ENCODE measurements at regions not wholly inside any gene's neighbourhood (a gene's known extent, or its start where the extent isn't known, plus 50 kb on each side); places are given as distances from the start of the nearest gene placed in this dataset.

GRCh38 chr5:96602776-96603175, 59.4 kb upstream of the CAST start:
- TF ChIP-seq CTCF (IDR thresholded peaks at IDR 0.05; ENCODE audit: borderline replicate concordance, insufficient read depth, low read depth, low read length): no peak
- no peak overlapping the region for H3K4me3 ChIP-seq (ENCODE audit: low read depth, low read length)

- no peak for TF ChIP-seq CTCF (IDR thresholded peaks at IDR 0.05; ENCODE audit: borderline replicate concordance, insufficient read depth, low read depth, low read length)
- H3K4me3 ChIP-seq (ENCODE audit: low read depth, low read length): no peak overlapping the region
Observed at GRCh38 chr5:96605144-96605837, 56.9 kb upstream of the CAST start.

- TF ChIP-seq CTCF (IDR thresholded peaks at IDR 0.05; ENCODE audit: borderline replicate concordance, insufficient read depth, low read depth, low read length): no peak
- H3K4me3 ChIP-seq (ENCODE audit: low read depth, low read length): no peak overlapping the region
Observed at GRCh38 chr5:96609369-96609768, 52.8 kb upstream of the CAST start.

- no peak overlapping the region for H3K4me3 ChIP-seq (ENCODE audit: low read depth, low read length)
- TF ChIP-seq CTCF (IDR thresholded peaks at IDR 0.05; ENCODE audit: borderline replicate concordance, insufficient read depth, low read depth, low read length): no peak
Observed at GRCh38 chr5:96610747-96611146, 51.4 kb upstream of the CAST start.

GRCh38 chr5:96611946-96612345, 50.2 kb upstream of the CAST start:
- no peak for TF ChIP-seq CTCF (IDR thresholded peaks at IDR 0.05; ENCODE audit: borderline replicate concordance, insufficient read depth, low read depth, low read length)
- H3K4me3 ChIP-seq (ENCODE audit: low read depth, low read length): no peak overlapping the region

Measured in GM12875 (cell line).